NCI-H510A (cell line): ENCODE measurements at regions not wholly inside any gene's neighbourhood (a gene's known extent, or its start where the extent isn't known, plus 50 kb on each side); places are given as distances from the start of the nearest gene placed in this dataset.
"Not testable (repeated sequence)": the region's sequence is repeated elsewhere in the genome, so short reads cannot be mapped to it uniquely, and the experiment has no call there.

Source experiments
- DNase-seq: peaks from one replicate; lab custom pipeline; 2025; lab: John Stamatoyannopoulos, UW

- no peak for DNase-seq
These were observed 99.0 kb upstream of the MAGI2 start for GRCh38 chr7:79552463-79552862.

GRCh38 chr7:79548727-79549126, 95.3 kb upstream of the MAGI2 start:
- DNase-seq, result no peak

GRCh38 chr7:79547132-79547531, 93.7 kb upstream of the MAGI2 start:
- DNase-seq, result no peak

- no peak for DNase-seq
These were observed 87.1 kb upstream of the MAGI2 start for GRCh38 chr7:79540592-79540991.

- DNase-seq, result no peak
These were observed 80.7 kb upstream of the MAGI2 start for GRCh38 chr7:79534128-79534527.

- DNase-seq, result no peak
These were observed 78.6 kb upstream of the MAGI2 start for GRCh38 chr7:79531905-79532664.

GRCh38 chr7:79531116-79531515, 77.6 kb upstream of the MAGI2 start:
- no peak for DNase-seq

GRCh38 chr7:79529881-79530235, 76.4 kb upstream of the MAGI2 start:
- no peak for DNase-seq

- no peak for DNase-seq
These were observed 75.9 kb upstream of the MAGI2 start for GRCh38 chr7:79529214-79529880.

- DNase-seq, result peak; percentile 6
These were observed 75.0 kb upstream of the MAGI2 start for GRCh38 chr7:79528421-79528820.

GRCh38 chr7:79524048-79524447, 70.6 kb upstream of the MAGI2 start:
- no peak for DNase-seq

- DNase-seq, result no peak
These were observed 70.0 kb upstream of the MAGI2 start for GRCh38 chr7:79523436-79523835.

GRCh38 chr7:79520543-79520942, 67.1 kb upstream of the MAGI2 start:
- no peak for DNase-seq

- DNase-seq, result no peak
These were observed 61.9 kb upstream of the MAGI2 start for GRCh38 chr7:79515358-79515757.

GRCh38 chr7:79513261-79513660, 59.8 kb upstream of the MAGI2 start:
- no peak for DNase-seq

GRCh38 chr7:79512261-79512660, 58.8 kb upstream of the MAGI2 start:
- DNase-seq, result no peak

- not testable (repeated sequence) for DNase-seq
These were observed 57.6 kb upstream of the MAGI2 start for GRCh38 chr7:79511056-79511455.

- no peak for DNase-seq
These were observed 53.7 kb upstream of the MAGI2 start for GRCh38 chr7:79507131-79507530.

GRCh38 chr7:79506481-79506880, 53.0 kb upstream of the MAGI2 start:
- DNase-seq, result no peak

GRCh38 chr7:79504607-79505389, 51.3 kb upstream of the MAGI2 start:
- no peak for DNase-seq
